ENCODE measurements at regions not wholly inside any gene's neighbourhood (a gene's known extent, or its start where the extent isn't known, plus 50 kb on each side); places are given as distances from the start of the nearest gene placed in this dataset.

DNA sequence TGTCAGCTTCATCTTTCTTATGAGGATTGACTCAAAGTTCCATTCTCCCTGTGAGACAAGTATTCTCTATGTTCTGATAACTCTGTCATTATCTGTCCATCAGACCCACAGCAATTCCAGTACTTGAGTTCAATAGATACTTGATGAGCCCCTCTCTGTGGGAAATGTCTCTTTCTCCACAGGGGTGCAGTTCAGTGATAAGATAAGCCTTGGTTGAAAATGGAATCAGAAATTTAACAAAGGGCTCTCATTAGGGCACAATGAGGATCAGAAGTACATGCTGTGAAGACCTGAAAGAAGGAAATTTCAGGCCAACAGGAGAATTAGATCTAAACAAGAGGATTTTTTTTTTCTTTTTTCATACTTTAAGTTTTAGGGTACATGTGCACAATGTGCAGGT lies 737.3 kb downstream of the MTRR start:
- H2AFZ ChIP-seq (ENCODE audit: low read length): no peak overlapping the region
- POLR2A ChIA-PET: no interaction called here
- TF ChIP-seq TCF7 (IDR thresholded peaks at IDR 0.05; ENCODE audit: low read depth): no peak
- TF ChIP-seq, protein P1, sequence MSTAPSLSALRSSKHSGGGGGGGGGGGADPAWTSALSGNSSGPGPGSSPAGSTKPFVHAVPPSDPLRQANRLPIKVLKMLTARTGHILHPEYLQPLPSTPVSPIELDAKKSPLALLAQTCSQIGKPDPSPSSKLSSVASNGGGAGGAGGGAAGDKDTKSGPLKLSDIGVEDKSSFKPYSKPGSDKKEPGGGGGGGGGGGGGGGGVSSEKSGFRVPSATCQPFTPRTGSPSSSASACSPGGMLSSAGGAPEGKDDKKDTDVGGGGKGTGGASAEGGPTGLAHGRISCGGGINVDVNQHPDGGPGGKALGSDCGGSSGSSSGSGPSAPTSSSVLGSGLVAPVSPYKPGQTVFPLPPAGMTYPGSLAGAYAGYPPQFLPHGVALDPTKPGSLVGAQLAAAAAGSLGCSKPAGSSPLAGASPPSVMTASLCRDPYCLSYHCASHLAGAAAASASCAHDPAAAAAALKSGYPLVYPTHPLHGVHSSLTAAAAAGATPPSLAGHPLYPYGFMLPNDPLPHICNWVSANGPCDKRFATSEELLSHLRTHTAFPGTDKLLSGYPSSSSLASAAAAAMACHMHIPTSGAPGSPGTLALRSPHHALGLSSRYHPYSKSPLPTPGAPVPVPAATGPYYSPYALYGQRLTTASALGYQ (CRISPR knock-in tag; IDR thresholded peaks at IDR 0.05): no peak
- no peak for TF ChIP-seq ZNF747 (CRISPR knock-in tag; IDR thresholded peaks at IDR 0.05; ENCODE audit: borderline replicate concordance)
- TF ChIP-seq, protein P2, sequence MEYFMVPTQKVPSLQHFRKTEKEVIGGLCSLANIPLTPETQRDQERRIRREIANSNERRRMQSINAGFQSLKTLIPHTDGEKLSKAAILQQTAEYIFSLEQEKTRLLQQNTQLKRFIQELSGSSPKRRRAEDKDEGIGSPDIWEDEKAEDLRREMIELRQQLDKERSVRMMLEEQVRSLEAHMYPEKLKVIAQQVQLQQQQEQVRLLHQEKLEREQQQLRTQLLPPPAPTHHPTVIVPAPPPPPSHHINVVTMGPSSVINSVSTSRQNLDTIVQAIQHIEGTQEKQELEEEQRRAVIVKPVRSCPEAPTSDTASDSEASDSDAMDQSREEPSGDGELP (IDR thresholded peaks at IDR 0.05; ENCODE audit: borderline replicate concordance, low read depth): no peak
- no peak for TF ChIP-seq PAX8 (CRISPR knock-in tag; IDR thresholded peaks at IDR 0.05; ENCODE audit: borderline replicate concordance)
- no peak for TF ChIP-seq ZBTB7B (CRISPR knock-in tag; IDR thresholded peaks at IDR 0.05)
- TF ChIP-seq ZNF337 (CRISPR knock-in tag; IDR thresholded peaks at IDR 0.05; ENCODE audit: borderline replicate concordance, low read depth): no peak
- TF ChIP-seq, protein P3, sequence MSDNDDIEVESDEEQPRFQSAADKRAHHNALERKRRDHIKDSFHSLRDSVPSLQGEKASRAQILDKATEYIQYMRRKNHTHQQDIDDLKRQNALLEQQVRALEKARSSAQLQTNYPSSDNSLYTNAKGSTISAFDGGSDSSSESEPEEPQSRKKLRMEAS (IDR thresholded peaks at IDR 0.05): no peak
- TF ChIP-seq ZNF780A (CRISPR knock-in tag; IDR thresholded peaks at IDR 0.05): no peak
- no peaks in the 10 kb centered on the region for H3K79me2 ChIP-seq (ENCODE audit: insufficient read depth, low read length)
- H4K20me1 ChIP-seq (ENCODE audit: insufficient read depth, low read length): no peaks in the 10 kb centered on the region
- no peaks in the 10 kb centered on the region for H3K36me3 ChIP-seq (replicated peaks in 1 of 2; ENCODE audit: control insufficient read depth in 1 of 2, insufficient read depth in 2 of 2, low read length in 2 of 2)
- in situ Hi-C loops (cut with HindIII; ENCODE audit: extremely low pct_ligation_motif_present, low pct_unique_long_range_greater_than_20kb) (no loop called here), intact Hi-C loops (cut with micrococcal nuclease; ENCODE audit: unreplicated experiment) (no loop called here)
- no peaks in the 10 kb centered on the region for H3K4me1 ChIP-seq (ENCODE audit: insufficient read depth, low read length)
- CTCF ChIA-PET (ENCODE audit: low intra/inter-chr PET ratio, low total read pairs): no interaction called here
- H3K4me3 ChIP-seq (replicated peaks in 1 of 3; ENCODE audit: insufficient read depth in 1 of 3, low read depth in 2 of 3, low read length in 3 of 3): no peak overlapping the region
- DNase-seq (ENCODE audit: low spot score) (no peak), ATAC-seq (no peak), FAIRE-seq (no peak)
- no TSS peak for BruUV-seq (replicated peaks)
- H3K4me2 ChIP-seq (ENCODE audit: low read depth, low read length): no peak overlapping the region
- H3K9me3 ChIP-seq (ENCODE audit: low read length): peaks cover 19% of the 10 kb centered on the region
- H3K27me3 ChIP-seq (ENCODE audit: control insufficient read depth in 1 of 2, insufficient read depth in 2 of 2, low read length in 2 of 2): no peaks in the 10 kb centered on the region
- H3K9ac ChIP-seq (ENCODE audit: insufficient read depth, low read depth, low read length): no peak overlapping the region
- H3K27ac ChIP-seq (ENCODE audit: extremely low read length, insufficient read depth, low read length): no peak overlapping the region
